HG02943 (cell line): ENCODE measurements at regions not wholly inside any gene's neighbourhood (a gene's known extent, or its start where the extent isn't known, plus 50 kb on each side); places are given as distances from the start of the nearest gene placed in this dataset.
"Not testable (repeated sequence)": the region's sequence is repeated elsewhere in the genome, so short reads cannot be mapped to it uniquely, and the experiment has no call there.

Experiments
- ATAC-seq: cut with Tn5 transposase; IDR thresholded peaks from one replicate; pipeline ENCODE4 v1.9.1; 2021; ENCODE audit warnings: mild to moderate bottlenecking, low read depth, moderate library complexity; ENCODE audit not compliant: unreplicated experiment

- ATAC-seq: not testable (repeated sequence)
These were observed 125.9 kb downstream of the TMEM121 start for GRCh38 chr14:105652317-105652716.

- ATAC-seq: not testable (repeated sequence)
These were observed 127.5 kb downstream of the TMEM121 start for GRCh38 chr14:105653921-105654320.

- ATAC-seq: not testable (repeated sequence)
These were observed 132.9 kb downstream of the TMEM121 start for GRCh38 chr14:105659255-105659654.

GRCh38 chr14:105659935-105660527 lies 133.6 kb downstream of the TMEM121 start:
- ATAC-seq: no peak

- ATAC-seq: no peak
These were observed 134.6 kb downstream of the TMEM121 start for GRCh38 chr14:105660816-105661531.

- not testable (repeated sequence) for ATAC-seq
These were observed 135.7 kb downstream of the TMEM121 start for GRCh38 chr14:105662043-105662442.

GRCh38 chr14:105662592-105662991 lies 136.2 kb downstream of the TMEM121 start:
- not testable (repeated sequence) for ATAC-seq

GRCh38 chr14:105663323-105663722 lies 136.9 kb downstream of the TMEM121 start:
- ATAC-seq: not testable (repeated sequence)

GRCh38 chr14:105663818-105664596 lies 137.6 kb downstream of the TMEM121 start:
- not testable (repeated sequence) for ATAC-seq

GRCh38 chr14:105664691-105665090 lies 138.3 kb downstream of the TMEM121 start:
- ATAC-seq: no peak

- no peak for ATAC-seq
These were observed 139.0 kb downstream of the TMEM121 start for GRCh38 chr14:105665247-105665950.

- no peak for ATAC-seq
These were observed 139.5 kb downstream of the TMEM121 start for GRCh38 chr14:105665951-105666277.

GRCh38 chr14:105666420-105666819 lies 140.0 kb downstream of the TMEM121 start:
- ATAC-seq: no peak

GRCh38 chr14:105666991-105667662 lies 140.7 kb downstream of the TMEM121 start:
- not testable (repeated sequence) for ATAC-seq

GRCh38 chr14:105667663-105668020 lies 141.3 kb downstream of the TMEM121 start:
- not testable (repeated sequence) for ATAC-seq

GRCh38 chr14:105668021-105668420 lies 141.6 kb downstream of the TMEM121 start:
- ATAC-seq: not testable (repeated sequence)

- not testable (repeated sequence) for ATAC-seq
These were observed 142.3 kb downstream of the TMEM121 start for GRCh38 chr14:105668471-105669230.

GRCh38 chr14:105669231-105669610 lies 142.8 kb downstream of the TMEM121 start:
- ATAC-seq: not testable (repeated sequence)

GRCh38 chr14:105669646-105670045 lies 143.3 kb downstream of the TMEM121 start:
- ATAC-seq: not testable (repeated sequence)
